HEK293T (cell line): ENCODE measurements at regions not wholly inside any gene's neighbourhood (a gene's known extent, or its start where the extent isn't known, plus 50 kb on each side); places are given as distances from the start of the nearest gene placed in this dataset.

Source experiments
- ARNT ChIP-seq: fragments of 450-650 bp; IDR thresholded peaks from 2 replicates; pipeline ENCODE4 v1.6.1; 2017; ENCODE audit warnings: mild to moderate bottlenecking
- BHLHE40 ChIP-seq: fragments of 450-650 bp; IDR thresholded peaks from 2 replicates; pipeline ENCODE4 v1.6.1; 2016; ENCODE audit warnings: mild to moderate bottlenecking, moderate library complexity, borderline replicate concordance
- CTBP1 ChIP-seq: fragments of 450-650 bp; IDR thresholded peaks from 2 replicates; pipeline ENCODE4 v1.6.1; 2016; ENCODE audit warnings: borderline replicate concordance
- ELF4 ChIP-seq: fragments of 450-650 bp; IDR thresholded peaks from 2 replicates; pipeline ENCODE4 v1.6.1; 2017; ENCODE audit warnings: antibody characterized with exemption
- FOXA1 ChIP-seq: fragments of 450-650 bp; IDR thresholded peaks from 2 replicates; pipeline ENCODE4 v1.6.1; 2016; ENCODE audit warnings: mild to moderate bottlenecking
- FOXK2 ChIP-seq: fragments of 450-650 bp; IDR thresholded peaks from 2 replicates; pipeline ENCODE4 v1.6.1; 2016; ENCODE audit warnings: mild to moderate bottlenecking
- FOXM1 ChIP-seq: fragments of 450-650 bp; IDR thresholded peaks from 2 replicates; pipeline ENCODE4 v1.6.1; 2017; ENCODE audit warnings: mild to moderate bottlenecking, borderline replicate concordance
- HDGF ChIP-seq: fragments of 450-650 bp; IDR thresholded peaks from 2 replicates; pipeline ENCODE4 v1.6.1; 2017; ENCODE audit warnings: antibody characterized with exemption, borderline replicate concordance
- L3MBTL2 ChIP-seq: fragments of 450-650 bp; conservative IDR thresholded peaks from 2 replicates; pipeline ENCODE4 v1.6.1; 2016; ENCODE audit warnings: mild to moderate bottlenecking
- PKNOX1 ChIP-seq: fragments of 450-650 bp; IDR thresholded peaks from 2 replicates; pipeline ENCODE4 v1.6.1; 2016
- SP1 ChIP-seq: fragments of 450-650 bp; IDR thresholded peaks from 2 replicates; pipeline ENCODE4 v1.6.1; 2017
- SUZ12 ChIP-seq: fragments of 450-650 bp; IDR thresholded peaks from 2 replicates; pipeline ENCODE4 v1.6.1; 2016; ENCODE audit warnings: mild to moderate bottlenecking
- ZNF384 ChIP-seq: fragments of 450-650 bp; IDR thresholded peaks from 2 replicates; pipeline ENCODE4 v1.6.1; 2016

GRCh38 chr11:10627291-10627690 is 58.8 kb upstream of the LYVE1 start:
- TF ChIP-seq ELF4, result no peak
- TF ChIP-seq CTBP1, result no peak
- no peak for TF ChIP-seq BHLHE40
- no peak for TF ChIP-seq PKNOX1
- no peak for TF ChIP-seq FOXK2
- TF ChIP-seq SP1, result no peak
- no peak for TF ChIP-seq FOXA1
- TF ChIP-seq SUZ12, result no peak
- TF ChIP-seq L3MBTL2, result no peak
- TF ChIP-seq HDGF, result no peak
- no peak for TF ChIP-seq FOXM1
- TF ChIP-seq ZNF384, result no peak
- TF ChIP-seq ARNT, result no peak
